NCI-H345 treated with DMSO at 0.1 percent for 48 hours (cell line): ENCODE measurements at regions not wholly inside any gene's neighbourhood (a gene's known extent, or its start where the extent isn't known, plus 50 kb on each side); places are given as distances from the start of the nearest gene placed in this dataset.

Source experiments
- DNase-seq: peaks from one replicate; lab custom pipeline; 2025; ENCODE audit not compliant: unreplicated experiment; lab: John Stamatoyannopoulos, UW

DNA sequence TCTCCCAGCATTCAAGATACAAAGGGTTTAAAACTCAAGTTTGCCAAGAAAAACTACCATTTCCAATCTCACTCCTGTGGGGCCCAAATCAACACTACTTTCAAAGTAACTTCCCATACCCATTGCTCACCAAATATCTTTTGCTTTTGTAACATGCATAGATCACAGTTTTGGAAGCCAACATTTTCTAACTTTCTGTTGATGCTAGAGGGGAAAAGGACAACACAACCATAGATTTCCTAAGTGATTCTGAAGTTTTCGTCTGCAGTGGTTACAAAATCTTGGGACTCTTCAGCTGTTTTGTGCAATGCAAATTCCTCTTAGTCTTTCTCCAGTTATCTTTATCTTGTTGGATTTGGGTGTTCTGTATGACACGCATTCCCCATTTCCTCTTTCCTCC lies 94.1 kb upstream of the PAPPA start:
- no peak for DNase-seq

DNA sequence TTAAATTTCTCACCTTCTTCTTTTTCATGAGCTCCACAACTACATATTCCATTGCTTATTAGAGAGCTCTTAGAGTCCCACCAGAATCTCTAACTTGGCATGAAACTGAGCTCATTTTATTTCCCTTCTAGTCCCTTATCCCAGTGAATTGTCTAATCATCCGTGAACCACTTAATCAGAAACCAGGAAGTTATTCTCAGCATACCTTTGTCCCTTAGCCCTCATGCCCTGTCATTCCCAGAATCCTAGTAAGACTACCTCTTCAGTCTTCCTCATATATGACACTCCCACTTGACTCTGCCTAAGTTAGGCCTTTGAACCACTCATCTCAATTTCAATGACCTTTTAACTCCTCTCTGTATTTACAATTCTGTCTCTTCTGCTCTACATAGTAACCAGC lies 93.0 kb upstream of the PAPPA start:
- DNase-seq: no peak

DNA sequence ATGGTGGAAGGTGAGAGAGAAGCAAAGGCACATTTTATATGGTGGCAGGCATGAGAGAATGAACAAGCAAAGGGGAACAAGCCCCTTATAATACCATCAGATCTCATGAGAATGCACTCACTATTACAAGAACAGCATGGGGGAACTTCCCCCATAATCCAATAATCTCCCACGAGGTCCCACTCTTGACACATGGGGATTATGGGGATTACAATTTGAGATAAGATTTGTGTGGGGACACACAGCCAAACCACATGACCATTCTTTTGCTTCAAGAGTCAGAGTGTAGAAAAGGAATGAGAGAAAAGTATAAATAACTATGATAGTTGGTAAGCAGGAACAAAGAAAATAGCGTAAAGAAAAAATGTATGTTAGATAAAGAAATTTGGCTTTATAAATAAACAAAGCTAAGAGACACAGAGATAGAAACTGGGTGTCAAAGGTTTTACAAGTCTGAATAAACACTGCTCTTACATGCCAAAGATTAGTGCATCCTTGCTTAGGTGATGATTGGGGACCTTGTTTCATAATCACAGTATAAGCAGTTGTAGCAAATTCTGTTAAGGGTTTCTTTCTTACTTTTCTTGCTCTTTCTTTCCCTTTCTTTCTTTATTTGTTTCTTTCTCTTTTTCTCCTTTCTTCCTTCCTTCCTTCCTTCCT lies 91.9 kb upstream of the PAPPA start:
- DNase-seq: no peak

DNA sequence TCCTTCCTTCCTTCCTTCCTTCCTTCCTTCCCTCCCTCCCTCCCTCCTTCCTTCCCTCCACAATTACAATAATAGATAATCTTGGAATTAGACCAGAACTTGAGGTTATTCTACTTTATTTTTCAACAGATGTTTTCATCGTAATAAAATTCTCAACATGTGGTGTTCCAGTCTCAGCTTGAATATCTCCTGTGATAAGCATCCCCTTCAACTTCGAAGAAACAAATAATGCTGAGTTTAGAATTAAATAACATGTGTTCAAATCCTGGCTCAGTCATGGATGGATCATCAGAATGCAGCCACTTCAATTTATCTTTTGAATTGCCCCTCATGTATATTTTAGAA lies 91.4 kb upstream of the PAPPA start:
- no peak for DNase-seq

DNA sequence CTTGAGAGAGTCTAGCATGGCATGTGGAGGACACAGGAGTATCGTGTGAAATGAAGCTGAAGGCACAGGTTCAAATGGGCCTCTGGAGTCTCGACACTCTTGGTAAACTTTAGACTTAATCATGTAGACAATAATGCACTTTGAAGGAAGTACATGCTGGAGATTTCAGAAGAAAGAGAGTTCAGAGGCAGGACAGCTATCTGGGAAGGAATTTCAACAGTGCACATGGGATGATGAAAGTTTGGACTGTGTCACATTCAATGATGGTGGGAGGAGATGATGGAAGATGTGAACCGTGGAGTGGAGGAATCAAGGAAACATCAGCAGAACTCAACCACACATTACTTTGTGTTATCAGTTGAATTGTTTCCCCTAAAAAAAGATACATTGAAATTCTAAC lies 88.6 kb upstream of the PAPPA start:
- DNase-seq: no peak

DNA sequence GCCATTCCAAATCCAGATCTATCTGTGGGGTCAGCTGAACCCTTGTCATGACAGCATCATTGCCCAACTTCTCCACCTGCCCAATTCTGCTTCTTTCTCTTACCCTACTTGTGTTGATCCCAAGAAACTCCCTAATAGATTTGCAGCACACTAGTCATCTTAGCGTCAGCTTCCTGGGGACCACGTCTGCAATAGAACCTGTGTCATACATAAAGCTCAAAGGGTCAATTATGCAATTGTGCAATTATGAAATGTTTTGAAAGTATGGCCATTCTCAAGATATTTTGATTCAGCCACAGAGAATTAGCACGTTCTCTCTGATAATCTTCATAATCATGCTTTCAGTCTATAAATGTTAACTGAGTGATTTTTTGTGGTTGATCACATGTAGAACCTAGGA lies 87.4 kb upstream of the PAPPA start:
- DNase-seq: no peak

DNA sequence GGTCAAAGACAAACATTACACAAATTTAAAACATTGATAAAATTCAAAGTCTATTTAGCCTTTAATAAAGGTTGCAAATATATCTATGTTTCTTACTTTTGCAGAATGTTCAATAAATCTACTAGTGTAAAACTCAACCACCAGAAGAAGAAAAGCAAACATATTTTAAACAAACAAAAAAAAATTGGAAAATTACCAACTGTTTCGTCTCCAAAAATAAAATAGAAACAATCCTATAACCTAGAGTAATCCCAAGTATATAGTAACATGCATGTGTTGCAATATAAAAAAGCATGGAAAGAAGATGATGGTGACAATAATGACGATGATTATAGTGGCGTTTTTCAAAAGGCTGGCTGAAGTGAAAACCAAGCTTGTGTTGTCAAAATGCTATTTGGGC lies 86.0 kb upstream of the PAPPA start:
- no peak for DNase-seq

DNA sequence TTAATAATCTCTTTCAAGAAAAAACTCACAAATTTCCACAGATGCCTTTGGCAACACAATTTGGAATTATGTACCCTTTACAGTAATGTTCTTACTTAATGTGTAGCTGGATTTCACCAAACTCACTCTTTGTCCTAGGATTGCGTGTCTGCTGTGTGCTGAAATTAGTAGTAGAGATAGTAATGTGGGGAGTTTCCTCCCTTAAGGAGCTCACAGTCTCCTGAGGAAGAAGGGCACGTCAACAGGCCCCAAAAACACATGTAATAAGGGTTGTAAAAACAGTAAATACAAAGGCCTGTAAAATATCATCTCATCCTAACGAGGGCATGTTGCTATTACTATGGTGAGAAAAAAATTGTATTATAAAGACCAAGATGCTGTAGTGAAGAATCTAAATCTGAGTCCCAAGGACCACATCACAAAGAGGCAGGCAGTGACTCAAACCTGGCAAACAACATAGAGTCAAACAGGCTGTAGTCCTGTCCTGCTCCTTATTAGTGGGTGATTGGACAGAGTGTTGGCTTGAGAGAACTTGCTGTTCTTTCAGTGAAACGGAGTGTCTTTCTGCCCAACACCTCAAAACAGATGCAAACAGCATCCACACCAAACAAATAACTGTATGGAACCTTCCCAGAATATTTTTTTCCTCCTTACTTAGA lies 83.2 kb upstream of the PAPPA start:
- DNase-seq: no peak

DNA sequence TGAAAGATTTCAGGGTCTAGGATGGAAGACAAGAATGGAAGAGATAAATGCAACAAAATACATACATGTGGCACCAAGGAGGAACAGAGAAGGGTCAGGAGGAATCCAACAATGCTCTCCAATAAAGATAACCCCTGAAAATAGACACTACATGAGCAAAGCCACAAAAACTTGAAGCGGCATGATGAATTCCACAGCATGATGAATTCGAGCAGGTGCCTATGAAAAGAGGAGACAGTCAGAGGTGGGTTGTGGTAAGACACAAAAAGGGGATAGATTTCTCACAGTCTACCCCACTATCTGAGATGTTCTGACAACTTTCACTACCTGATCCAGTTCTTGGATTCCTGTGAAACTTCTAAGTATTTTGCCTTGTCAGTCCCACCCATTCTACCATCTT lies 81.5 kb upstream of the PAPPA start:
- DNase-seq: no peak

DNA sequence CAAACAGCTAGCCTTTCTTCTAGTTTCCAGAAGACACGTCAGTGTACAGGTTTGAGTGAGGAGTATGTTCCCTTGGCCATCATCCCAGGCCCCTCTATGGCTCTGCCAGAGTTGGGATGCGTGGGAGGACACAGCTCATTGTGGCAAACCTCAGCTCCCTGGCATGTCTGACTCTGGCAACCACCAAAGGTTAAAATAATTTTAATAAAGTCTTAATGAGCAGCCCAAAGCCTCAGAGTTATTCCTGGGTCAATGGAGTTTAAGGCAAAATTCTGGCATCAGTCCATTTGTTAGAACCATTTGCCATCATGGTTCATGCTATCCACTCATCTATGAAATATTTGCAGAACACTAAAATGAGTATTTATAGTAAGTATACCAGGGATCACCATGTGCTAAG lies 79.8 kb upstream of the PAPPA start:
- DNase-seq: no peak

DNA sequence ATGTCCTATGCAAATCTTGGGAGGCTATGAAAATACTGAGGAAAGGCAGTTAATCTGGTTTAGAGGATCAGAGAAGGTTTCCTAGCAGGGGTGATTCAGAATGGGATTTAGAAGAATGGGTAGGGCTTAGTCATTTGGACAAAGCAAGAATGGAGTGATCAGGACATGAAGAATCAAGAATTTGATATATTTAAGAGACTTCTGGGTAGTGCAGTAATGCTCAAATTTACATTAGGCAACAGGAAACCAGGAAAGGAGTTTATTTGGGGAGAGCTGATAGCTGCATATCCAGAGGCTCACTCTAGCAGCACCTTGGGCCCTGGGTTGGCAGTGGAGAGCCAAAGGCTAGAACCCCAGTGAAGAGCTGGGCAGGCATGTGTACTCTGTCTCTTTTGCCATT lies 78.9 kb upstream of the PAPPA start:
- DNase-seq: no peak

DNA sequence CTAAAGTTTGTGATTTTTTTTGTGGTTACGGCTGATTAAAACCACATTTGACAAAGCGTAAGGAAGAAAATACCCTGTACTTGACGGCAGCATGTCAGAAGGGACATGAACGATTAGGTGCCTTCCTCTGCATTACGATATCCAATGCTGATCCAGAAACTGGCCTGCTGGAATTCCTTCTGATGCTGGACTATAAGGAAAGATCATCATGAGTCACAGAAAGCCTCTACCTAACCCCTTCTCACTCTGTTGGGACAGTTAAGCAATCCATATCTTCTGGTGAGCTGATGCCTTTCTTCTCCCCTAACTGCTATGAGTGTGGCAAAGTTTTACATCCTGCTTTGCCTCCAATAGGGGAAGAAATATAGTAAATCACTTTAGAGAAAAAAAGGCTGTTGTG lies 78.4 kb upstream of the PAPPA start:
- no peak for DNase-seq

DNA sequence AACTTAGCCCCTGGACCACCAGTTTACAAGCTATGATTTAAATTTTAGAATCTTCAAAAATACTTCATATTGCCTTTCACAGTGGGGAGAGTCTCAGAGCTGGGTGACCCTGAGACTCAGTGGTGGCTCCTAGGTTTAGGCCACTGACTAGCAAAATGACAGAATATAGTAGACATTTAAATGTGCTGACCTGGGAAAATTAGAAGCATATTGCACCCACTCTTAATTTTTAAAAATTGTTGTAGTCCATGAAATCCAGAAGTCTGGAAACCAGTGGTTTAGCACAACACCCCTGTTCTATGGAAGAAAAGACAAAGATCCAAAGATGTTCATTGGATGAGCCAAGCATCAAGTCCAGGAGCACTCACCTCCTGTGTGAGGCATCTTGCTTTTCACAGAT lies 75.0 kb upstream of the PAPPA start:
- no peak for DNase-seq

DNA sequence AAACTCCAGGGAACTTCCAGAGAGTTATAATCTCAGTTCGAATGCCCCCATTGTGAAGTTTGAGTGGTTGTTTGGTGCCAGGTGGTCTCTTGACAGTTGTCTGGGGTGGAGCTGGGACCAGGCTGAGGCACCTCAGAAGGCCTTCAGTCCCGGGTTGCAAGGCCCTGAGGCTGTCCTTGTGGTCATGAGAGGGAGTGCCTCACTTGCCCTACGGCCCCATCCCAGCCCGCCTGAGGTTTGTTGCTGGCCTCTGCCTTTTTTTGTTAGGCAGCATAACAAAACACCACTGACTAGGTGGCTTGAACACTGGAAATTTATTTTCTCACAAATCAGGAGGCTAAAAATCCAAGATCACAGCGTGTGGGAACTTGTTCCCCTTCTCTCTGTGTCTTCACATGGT lies 73.0 kb upstream of the PAPPA start:
- DNase-seq: no peak

DNA sequence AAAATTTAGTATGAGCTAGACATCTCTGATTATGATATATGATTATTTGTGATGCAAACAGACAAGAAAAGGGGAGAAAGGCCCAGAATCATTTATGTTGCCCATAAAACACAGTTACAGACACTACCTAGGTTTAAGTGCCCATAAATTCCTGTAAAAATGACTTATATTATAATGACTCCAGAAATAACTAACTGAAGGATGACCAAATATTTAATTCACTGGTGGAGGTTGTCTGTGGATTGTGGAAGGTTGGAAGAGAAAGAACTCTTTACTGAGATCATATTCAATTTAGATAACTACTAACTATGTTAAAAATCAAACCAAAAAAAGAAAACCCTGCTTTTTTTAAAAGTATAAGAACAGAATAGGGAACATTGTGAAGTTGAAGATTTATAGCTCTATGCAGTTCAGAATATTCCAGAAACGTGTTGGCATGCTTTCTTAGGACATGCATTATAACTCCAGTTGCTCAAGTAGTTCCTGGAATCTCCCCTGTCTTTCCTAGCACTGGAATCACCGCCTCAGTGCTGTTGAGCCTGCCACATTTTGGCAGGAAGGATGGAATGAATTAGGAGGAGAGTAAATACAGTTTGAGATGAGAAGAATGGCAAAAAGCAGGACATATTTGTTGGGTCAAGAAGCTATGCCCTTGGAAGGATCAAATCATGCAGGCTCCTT lies 72.0 kb upstream of the PAPPA start:
- DNase-seq: no peak

DNA sequence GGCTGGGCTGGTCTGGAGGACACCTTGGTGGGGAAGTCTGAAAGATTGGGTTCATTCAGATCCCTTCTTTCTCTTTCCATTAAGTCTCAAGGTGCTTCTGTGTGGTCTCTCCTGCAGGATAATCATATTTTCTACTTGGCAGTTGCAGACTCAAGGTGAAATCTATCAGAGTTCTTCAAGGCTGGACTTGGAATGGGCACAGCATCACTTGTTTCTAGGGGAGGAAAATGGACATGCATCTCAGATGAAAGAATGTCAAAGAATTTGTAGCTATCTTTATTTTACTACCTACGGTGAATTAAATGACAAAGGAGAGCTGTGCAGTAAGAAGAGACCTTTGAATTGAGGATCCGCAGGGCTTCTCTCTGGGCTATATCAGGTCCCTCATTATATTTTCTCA lies 69.8 kb upstream of the PAPPA start:
- no peak for DNase-seq

DNA sequence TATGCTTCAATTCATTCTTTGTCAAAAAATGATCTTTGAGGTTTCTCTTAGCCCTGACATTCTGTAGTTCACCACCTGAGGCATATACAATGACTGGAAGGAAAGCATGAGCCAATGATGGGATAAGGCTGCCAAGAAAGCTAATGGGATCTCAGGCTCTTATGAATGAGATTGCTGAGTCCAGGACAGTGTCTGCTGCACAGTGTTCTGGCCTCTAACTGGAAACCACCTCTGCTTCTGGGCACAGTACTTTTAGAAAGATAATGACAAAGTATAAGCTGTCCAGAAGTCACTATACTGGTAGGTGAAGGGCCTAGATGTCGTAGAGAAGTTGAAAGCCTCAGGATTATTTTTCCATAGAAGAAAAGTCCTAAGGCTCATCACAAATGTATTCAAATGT lies 69.1 kb upstream of the PAPPA start:
- no peak for DNase-seq

DNA sequence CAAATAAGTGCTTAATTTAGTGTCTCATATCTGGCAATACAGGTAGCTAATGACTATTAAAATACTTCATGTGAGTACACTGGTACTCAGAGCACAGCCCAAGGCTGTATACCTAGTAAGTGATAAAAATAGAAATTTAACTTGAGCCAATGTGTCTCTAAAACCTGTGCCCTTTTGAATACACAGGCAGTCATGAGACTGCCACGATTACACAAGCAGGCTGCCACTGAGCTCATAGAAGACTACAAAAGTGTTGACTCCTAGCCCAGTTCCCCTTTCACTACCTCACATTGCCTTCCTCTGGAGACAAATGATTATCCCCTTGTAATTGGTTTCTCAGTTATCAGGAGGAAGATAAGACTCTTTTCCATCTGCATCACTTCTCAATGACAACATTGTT lies 66.3 kb upstream of the PAPPA start:
- no peak for DNase-seq

DNA sequence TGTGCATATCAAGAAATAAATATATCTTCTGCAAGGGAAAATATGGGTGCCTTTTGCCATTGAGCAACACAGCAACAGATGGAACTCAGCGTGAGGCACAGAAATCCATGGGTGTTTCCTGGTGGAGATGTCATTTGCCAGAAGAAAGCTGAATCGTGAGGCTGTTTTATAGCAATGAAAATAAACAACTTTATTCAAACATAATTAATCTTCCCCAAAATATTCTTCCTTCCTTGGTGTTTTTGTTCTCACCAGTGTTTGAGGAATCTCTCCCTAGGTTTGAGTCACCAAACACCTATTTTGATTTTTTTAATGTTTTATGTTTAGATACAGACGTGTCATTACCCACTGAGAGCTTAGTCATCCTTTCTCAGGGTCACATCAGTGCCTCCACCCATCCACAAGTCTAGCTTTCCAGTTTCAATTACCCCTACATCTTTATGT lies 65.8 kb upstream of the PAPPA start:
- no peak for DNase-seq

DNA sequence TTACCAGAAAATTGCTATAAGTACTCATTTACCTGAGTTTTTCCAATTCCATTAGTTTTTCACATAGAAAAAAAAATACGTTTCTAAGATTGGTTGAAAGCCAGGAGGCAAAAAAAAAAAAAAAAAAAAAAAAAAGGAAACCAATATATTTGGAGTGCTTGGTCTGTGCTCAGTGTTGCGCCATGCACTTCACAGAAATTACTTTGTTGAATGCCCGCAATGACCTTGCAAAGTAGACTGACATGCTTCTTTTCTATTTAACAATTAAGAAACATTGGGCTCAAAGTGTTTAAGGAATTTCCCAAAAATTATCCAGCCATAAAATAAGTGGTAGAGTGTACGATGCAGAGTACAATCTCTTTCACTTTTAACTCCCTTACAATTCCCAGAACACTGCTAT lies 65.2 kb upstream of the PAPPA start:
- no peak for DNase-seq

DNA sequence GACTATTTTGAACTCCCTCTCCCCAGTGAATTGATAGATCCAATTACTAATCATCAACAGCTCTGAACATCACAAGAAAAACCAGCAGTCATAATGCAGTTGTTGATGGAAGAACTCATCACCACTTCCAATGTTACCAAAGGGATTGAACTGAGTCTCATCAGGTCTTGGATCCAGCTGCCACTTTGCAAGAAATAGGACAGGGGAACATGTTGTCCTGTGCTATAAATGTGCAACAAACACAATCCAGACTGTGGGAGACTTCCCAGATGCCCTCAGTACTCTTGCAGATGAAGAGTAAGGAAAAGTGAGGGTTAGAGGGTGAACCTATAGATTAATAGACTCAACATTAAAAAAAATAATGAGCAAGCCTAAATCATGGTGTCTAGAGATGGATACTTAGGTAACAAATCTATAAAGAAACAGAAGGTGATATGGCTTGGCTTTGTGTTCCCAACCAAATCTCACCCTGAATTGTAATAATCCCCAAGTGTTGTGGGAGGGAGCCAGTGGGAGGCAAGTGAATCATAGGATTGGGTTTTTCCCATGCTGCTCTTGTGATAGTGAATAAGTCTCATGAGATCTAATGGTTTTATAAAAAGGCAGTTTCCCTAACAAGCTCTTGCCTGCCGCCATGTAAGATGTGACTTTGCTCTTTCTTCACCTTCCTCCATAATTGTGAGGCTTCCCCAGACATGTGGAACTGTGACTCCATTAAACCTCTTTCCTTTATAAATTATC lies 63.4 kb upstream of the PAPPA start:
- DNase-seq: no peak

DNA sequence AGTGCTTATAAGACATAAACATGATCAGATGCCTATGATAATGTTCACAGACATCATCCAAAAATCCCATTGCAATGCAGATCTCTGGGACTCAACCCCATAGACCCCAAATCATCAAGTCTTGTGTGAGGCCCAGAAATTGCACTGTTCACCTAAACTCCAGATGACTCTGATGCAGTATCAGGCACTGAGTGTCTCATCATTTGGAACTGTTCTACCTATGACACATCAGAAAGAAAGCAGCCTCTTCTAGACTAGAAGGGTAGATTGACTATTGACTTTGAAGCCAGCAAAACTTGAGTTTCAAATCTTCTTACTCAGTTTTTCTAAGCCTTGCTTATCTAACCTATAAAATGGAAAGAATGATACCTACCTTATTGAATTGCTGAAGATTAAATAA lies 58.7 kb upstream of the PAPPA start:
- DNase-seq: no peak
